SK-N-SH (cell line): ENCODE measurements at regions not wholly inside any gene's neighbourhood (a gene's known extent, or its start where the extent isn't known, plus 50 kb on each side); places are given as distances from the start of the nearest gene placed in this dataset.

Experiments used
- CTCF ChIA-PET: fragments of 300-600, 350-600 bp; formaldehyde crosslinking; extraction: SDS; loops from one replicate; lab custom pipeline; 2021; lab: Yijun Ruan, JAX
- POLR2A ChIA-PET: fragments of 350-600 bp; sonication (Branson Sonifier 250); formaldehyde crosslinking; extraction: SDS; loops from one replicate; lab custom pipeline; 2020; ENCODE audit warnings: antibody characterized with exemption, inconsistent platforms; lab: Yijun Ruan, JAX
- DNase-seq: peaks from one replicate; pipeline ENCODE4 v3.0.0; 2012
- H2AFZ ChIP-seq: fragments of 200-600 bp; sonication (generic); 2 replicates; pipeline ENCODE4 v1.8.1; 2016; ENCODE audit warnings: antibody characterized with exemption, mild to moderate bottlenecking, low read depth
- H3F3A ChIP-seq: fragments of 200-600 bp; sonication (generic); replicated peaks from 2 replicates; pipeline ENCODE3; 2016; ENCODE audit warnings: antibody characterized with exemption, mild to moderate bottlenecking; ENCODE audit not compliant: insufficient read depth
- H3K27ac ChIP-seq, 2 experiments: fragments of 200-500 bp in 1 of 2; fragments of 200-600 bp in 1 of 2; sonication (Bioruptor generic) in 1 of 2; sonication (generic), shearing (Covaris generic) in 1 of 2; 2 replicates each; pipeline versions ENCODE4 v1.5.1 to v1.6.1; 2014 to 2016; ENCODE audit warnings: low read depth in 2 of 2, inconsistent platforms in 1 of 2, low read length in 1 of 2, mild to moderate bottlenecking in 1 of 2, mixed read lengths in 1 of 2
- H3K27me3 ChIP-seq: fragments of 200-600 bp; sonication (generic), shearing (Covaris generic); 2 replicates; pipeline ENCODE4 v1.6.1; 2016; ENCODE audit warnings: mixed run types; ENCODE audit not compliant: insufficient read depth
- H3K36me3 ChIP-seq, 2 experiments: fragments of 200-500 bp in 1 of 2; fragments of 200-600 bp in 1 of 2; sonication (Bioruptor generic) in 1 of 2; sonication (generic) in 1 of 2; replicated peaks in 1 of 2; 2 replicates each; pipeline versions ENCODE3 to v1.5.1; 2014 to 2016; ENCODE audit warnings: low read length in 1 of 2, mild to moderate bottlenecking in 1 of 2; ENCODE audit not compliant: insufficient read depth in 2 of 2, control insufficient read depth in 1 of 2
- H3K4me1 ChIP-seq, 2 experiments: fragments of 200-500 bp in 1 of 2; fragments of 200-600 bp in 1 of 2; sonication (Bioruptor generic) in 1 of 2; sonication (generic), shearing (Covaris generic) in 1 of 2; 2 replicates each; pipeline versions ENCODE4 v1.5.1 to v1.6.1; 2014 to 2016; ENCODE audit warnings: low read depth in 1 of 2, low read length in 1 of 2, mixed run types in 1 of 2; ENCODE audit not compliant: insufficient read depth in 2 of 2, control insufficient read depth in 1 of 2
- H3K4me2 ChIP-seq: fragments of 200-600 bp; sonication (generic), shearing (Covaris generic); 2 replicates; pipeline ENCODE4 v1.6.1; 2017; ENCODE audit warnings: mixed run types
- H3K4me3 ChIP-seq, 2 experiments: fragments of 200-500 bp in 1 of 2; fragments of 200-600 bp in 1 of 2; sonication (Bioruptor generic) in 1 of 2; sonication (generic), shearing (Covaris generic) in 1 of 2; 2 replicates each; pipeline versions ENCODE4 v1.5.1 to v1.8.1; 2014 to 2016; ENCODE audit warnings: low read depth in 2 of 2, inconsistent platforms in 1 of 2, low read length in 1 of 2, mild to moderate bottlenecking in 1 of 2, mixed read lengths in 1 of 2, moderate library complexity in 1 of 2
- H3K79me2 ChIP-seq: fragments of 200-600 bp; sonication (generic); 2 replicates; pipeline ENCODE4 v1.8.1; 2017; ENCODE audit warnings: mild to moderate bottlenecking; ENCODE audit not compliant: insufficient read depth
- H3K9ac ChIP-seq: fragments of 200-600 bp; sonication (generic); 2 replicates; pipeline ENCODE4 v1.6.1; 2017; ENCODE audit warnings: mixed run types
- H3K9me2 ChIP-seq: fragments of 200-600 bp; sonication (generic); 2 replicates; pipeline ENCODE4 v1.6.1; 2017; ENCODE audit warnings: mixed run types
- H3K9me3 ChIP-seq: fragments of 200-600 bp; sonication (generic); 2 replicates; pipeline ENCODE4 v1.6.1; 2017; ENCODE audit warnings: mixed run types, mild to moderate bottlenecking, moderate library complexity
- H4K20me1 ChIP-seq: fragments of 200-600 bp; sonication (generic); 2 replicates; pipeline ENCODE4 v1.6.1; 2017; ENCODE audit warnings: mild to moderate bottlenecking, mixed run types; ENCODE audit not compliant: insufficient read depth
- EP300 ChIP-seq, 2 experiments: IDR thresholded peaks; 2 replicates each; pipeline versions ENCODE4 v1.4.0 to v1.6.1; 2012; ENCODE audit warnings: borderline replicate concordance in 1 of 2, low read depth in 1 of 2, low read length in 1 of 2
- EZH2phosphoT487 ChIP-seq: fragments of 200-600 bp; sonication (generic); IDR thresholded peaks from 2 replicates; pipeline ENCODE4 v1.6.1; 2017; ENCODE audit warnings: low read depth, mixed run types, mild to moderate bottlenecking, antibody characterized with exemption, moderate library complexity, borderline replicate concordance
- FOSL2 ChIP-seq: IDR thresholded peaks from 2 replicates; pipeline ENCODE4 v1.4.0; 2012; ENCODE audit warnings: low read depth, mild to moderate bottlenecking, moderate library complexity, borderline replicate concordance
- GABPA ChIP-seq: IDR thresholded peaks from 2 replicates; pipeline ENCODE4 v1.4.0; 2012; ENCODE audit warnings: low read depth, mild to moderate bottlenecking
- GATA2 ChIP-seq: sonication (generic); formaldehyde crosslinking; IDR thresholded peaks from 2 replicates; pipeline ENCODE4 v1.5.0; 2020; ENCODE audit warnings: mild to moderate bottlenecking, missing genetic modification reagents
- JUND ChIP-seq: IDR thresholded peaks from 2 replicates; pipeline ENCODE4 v1.4.0; 2012
- MEF2A ChIP-seq: IDR thresholded peaks from 2 replicates; pipeline ENCODE4 v1.4.0; 2012; ENCODE audit warnings: low read depth, borderline replicate concordance
- MXI1 ChIP-seq: IDR thresholded peaks from 2 replicates; pipeline ENCODE4 v1.6.1; 2012; ENCODE audit warnings: mild to moderate bottlenecking, low read depth, low read length, improper control_type of control experiment
- NFIC ChIP-seq: IDR thresholded peaks from 2 replicates; pipeline ENCODE4 v1.4.0; 2012; ENCODE audit warnings: borderline replicate concordance
- NRF1 ChIP-seq: IDR thresholded peaks from 2 replicates; pipeline ENCODE4 v1.6.1; 2012; ENCODE audit warnings: low read depth, mild to moderate bottlenecking, low read length
- RCOR1 ChIP-seq: fragments of 150-350 bp; IDR thresholded peaks from 2 replicates; pipeline ENCODE4 v1.6.1; 2017; ENCODE audit warnings: antibody characterized with exemption, low read length
- RFX5 ChIP-seq: IDR thresholded peaks from 2 replicates; pipeline ENCODE4 v1.6.1; 2012; ENCODE audit warnings: mild to moderate bottlenecking, improper control_type of control experiment, low read length
- RXRA ChIP-seq: IDR thresholded peaks from 2 replicates; pipeline ENCODE4 v1.4.0; 2012; ENCODE audit warnings: low read depth, mild to moderate bottlenecking, borderline replicate concordance
- SIN3A ChIP-seq: IDR thresholded peaks from 2 replicates; pipeline ENCODE4 v1.6.1; 2012; ENCODE audit warnings: low read depth, mild to moderate bottlenecking, low read length, moderate library complexity, borderline replicate concordance
- TCF12 ChIP-seq: IDR thresholded peaks from 2 replicates; pipeline ENCODE4 v1.4.0; 2012
- USF1 ChIP-seq: IDR thresholded peaks from 2 replicates; pipeline ENCODE4 v1.4.0; 2012; ENCODE audit warnings: low read depth, borderline replicate concordance
- YY1 ChIP-seq: IDR thresholded peaks from 2 replicates; pipeline ENCODE4 v1.4.0; 2012; ENCODE audit warnings: low read depth, mild to moderate bottlenecking
- WGBS: methylation state at CpG from one replicate; pipeline ENCODE4 v1.1.6; 2017; ENCODE audit warnings: low lambda C conversion rate; 5-methylcytosine and 5-hydroxymethylcytosine counted together
- TF ChIP-seq, protein P1 (sequence below): IDR thresholded peaks from 2 replicates; pipeline ENCODE4 v1.4.0; 2012; ENCODE audit warnings: low read depth, borderline replicate concordance
- TF ChIP-seq, protein P2 (sequence below): fragments of 150-350 bp; IDR thresholded peaks from 2 replicates; pipeline ENCODE4 v1.6.1; 2016; ENCODE audit warnings: mild to moderate bottlenecking, low read depth, low read length
- TF ChIP-seq, protein P3 (sequence below): IDR thresholded peaks from 2 replicates; pipeline ENCODE4 v1.4.0; 2012; ENCODE audit warnings: low read depth

GRCh38 chr2:187918996-187919821 is 365.0 kb upstream of the TFPI start:
- no peak overlapping the region for H2AFZ ChIP-seq
- H3K9me3 ChIP-seq, result no peaks in the 10 kb centered on the region
- DNase-seq, result no peak
- H3K4me1 ChIP-seq, result no peaks in the 10 kb centered on the region
- H3K27ac ChIP-seq, result no peak overlapping the region
- 88% methylated on average over 4 of the region's 4 CpGs for WGBS
- no peak overlapping the region for H3K4me2 ChIP-seq
- no peaks in the 10 kb centered on the region for H3K79me2 ChIP-seq
- H3K9me2 ChIP-seq, result no peaks in the 10 kb centered on the region
- no peaks in the 10 kb centered on the region for H3K27me3 ChIP-seq
- no peak overlapping the region for H3K9ac ChIP-seq
- TF ChIP-seq, protein P1, sequence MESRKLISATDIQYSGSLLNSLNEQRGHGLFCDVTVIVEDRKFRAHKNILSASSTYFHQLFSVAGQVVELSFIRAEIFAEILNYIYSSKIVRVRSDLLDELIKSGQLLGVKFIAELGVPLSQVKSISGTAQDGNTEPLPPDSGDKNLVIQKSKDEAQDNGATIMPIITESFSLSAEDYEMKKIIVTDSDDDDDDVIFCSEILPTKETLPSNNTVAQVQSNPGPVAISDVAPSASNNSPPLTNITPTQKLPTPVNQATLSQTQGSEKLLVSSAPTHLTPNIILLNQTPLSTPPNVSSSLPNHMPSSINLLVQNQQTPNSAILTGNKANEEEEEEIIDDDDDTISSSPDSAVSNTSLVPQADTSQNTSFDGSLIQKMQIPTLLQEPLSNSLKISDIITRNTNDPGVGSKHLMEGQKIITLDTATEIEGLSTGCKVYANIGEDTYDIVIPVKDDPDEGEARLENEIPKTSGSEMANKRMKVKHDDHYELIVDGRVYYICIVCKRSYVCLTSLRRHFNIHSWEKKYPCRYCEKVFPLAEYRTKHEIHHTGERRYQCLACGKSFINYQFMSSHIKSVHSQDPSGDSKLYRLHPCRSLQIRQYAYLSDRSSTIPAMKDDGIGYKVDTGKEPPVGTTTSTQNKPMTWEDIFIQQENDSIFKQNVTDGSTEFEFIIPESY, result no peak
- TF ChIP-seq FOSL2 (no peak), RXRA (no peak), NRF1 (no peak)
- TF ChIP-seq, protein P2, sequence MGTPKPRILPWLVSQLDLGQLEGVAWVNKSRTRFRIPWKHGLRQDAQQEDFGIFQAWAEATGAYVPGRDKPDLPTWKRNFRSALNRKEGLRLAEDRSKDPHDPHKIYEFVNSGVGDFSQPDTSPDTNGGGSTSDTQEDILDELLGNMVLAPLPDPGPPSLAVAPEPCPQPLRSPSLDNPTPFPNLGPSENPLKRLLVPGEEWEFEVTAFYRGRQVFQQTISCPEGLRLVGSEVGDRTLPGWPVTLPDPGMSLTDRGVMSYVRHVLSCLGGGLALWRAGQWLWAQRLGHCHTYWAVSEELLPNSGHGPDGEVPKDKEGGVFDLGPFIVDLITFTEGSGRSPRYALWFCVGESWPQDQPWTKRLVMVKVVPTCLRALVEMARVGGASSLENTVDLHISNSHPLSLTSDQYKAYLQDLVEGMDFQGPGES, result no peak
- no peak overlapping the region for H3K4me3 ChIP-seq
- H3K36me3 ChIP-seq, result no peaks in the 10 kb centered on the region
- POLR2A ChIA-PET, result no interaction called here
- CTCF ChIA-PET, result no interaction called here
- no peaks in the 10 kb centered on the region for H3F3A ChIP-seq
- no peaks in the 10 kb centered on the region for H4K20me1 ChIP-seq

DNA sequence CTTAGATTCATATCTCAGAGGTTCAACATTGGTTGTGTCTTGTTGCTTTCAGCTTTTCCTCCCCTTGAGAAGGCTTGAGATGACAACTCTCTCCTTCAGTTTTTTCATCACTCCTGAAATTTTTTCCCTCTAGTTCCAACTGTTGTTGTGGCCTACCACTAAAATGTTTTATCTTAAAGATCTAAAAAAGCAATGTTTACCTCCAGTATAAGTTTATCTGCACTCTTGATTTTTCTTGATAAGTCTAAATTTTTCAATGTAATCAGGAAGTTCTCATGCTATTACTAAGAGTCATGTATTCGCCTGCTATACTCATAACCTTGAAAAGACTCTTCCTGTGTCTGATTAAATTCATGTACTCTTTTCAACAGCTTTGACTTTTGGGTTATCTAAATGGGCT is 366.3 kb upstream of the TFPI start:
- TF ChIP-seq RFX5, result no peak
- TF ChIP-seq YY1, result no peak
- TF ChIP-seq, protein P2, result no peak
- no peak for TF ChIP-seq MEF2A
- no peak for TF ChIP-seq JUND
- TF ChIP-seq GATA2, result no peak
- TF ChIP-seq MXI1, result no peak
- no peak for TF ChIP-seq NFIC
- TF ChIP-seq RCOR1, result no peak
- TF ChIP-seq GABPA, result no peak
- TF ChIP-seq RXRA, result no peak
- TF ChIP-seq EP300 (IDR thresholded peaks at IDR 0.05; ENCODE audit: borderline replicate concordance in 1 of 2, low read depth in 1 of 2, low read length in 1 of 2), result no peak
- TF ChIP-seq SIN3A, result no peak
- no peak for TF ChIP-seq TCF12
- TF ChIP-seq, protein P3, sequence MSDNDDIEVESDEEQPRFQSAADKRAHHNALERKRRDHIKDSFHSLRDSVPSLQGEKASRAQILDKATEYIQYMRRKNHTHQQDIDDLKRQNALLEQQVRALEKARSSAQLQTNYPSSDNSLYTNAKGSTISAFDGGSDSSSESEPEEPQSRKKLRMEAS, result no peak
- no peak for TF ChIP-seq USF1
- TF ChIP-seq EZH2phosphoT487, result no peak
- TF ChIP-seq FOSL2, result no peak
- Histone ChIP-seq H3K9ac (no peak overlapping the region), H3K9me3 (no peaks in the 10 kb centered on the region), H3K36me3 (no peaks in the 10 kb centered on the region), H3K4me1 (no peaks in the 10 kb centered on the region), H3K27ac (no peak overlapping the region), H3F3A (no peaks in the 10 kb centered on the region), H2AFZ (no peak overlapping the region), H3K79me2 (no peaks in the 10 kb centered on the region), H3K4me3 (no peak overlapping the region), H3K9me2 (no peaks in the 10 kb centered on the region), H3K4me2 (no peak overlapping the region), H4K20me1 (no peaks in the 10 kb centered on the region), H3K27me3 (no peaks in the 10 kb centered on the region)
- WGBS, result 70% methylated on average over 1 of the region's 1 CpG
- POLR2A ChIA-PET, result no interaction called here
- no peak for DNase-seq
- CTCF ChIA-PET, result no interaction called here
